OCI-LY7 (cell line): ENCODE measurements at regions not wholly inside any gene's neighbourhood (a gene's known extent, or its start where the extent isn't known, plus 50 kb on each side); places are given as distances from the start of the nearest gene placed in this dataset.

Experiments used
- BruUV-seq: library from RNA; stranded (reverse); fragments of 400-500 nt; replicated peaks from 2 replicates; lab custom pipeline; 2021; lab: Mats Ljungman, UMichigan
- CTCF ChIA-PET: fragments of 300-600 bp; sonication (Branson Sonifier 250); formaldehyde crosslinking; loops from one replicate; lab custom pipeline; 2022; ENCODE audit warnings: antibody characterized with exemption; ENCODE audit not compliant: unreplicated experiment; lab: Charles Lee
- POLR2A ChIA-PET: fragments of 300-600 bp; sonication (Branson Sonifier 250); formaldehyde crosslinking; loops from one replicate; lab custom pipeline; 2022; ENCODE audit warnings: antibody characterized with exemption; lab: Charles Lee
- DNase-seq: peaks from one replicate; pipeline ENCODE4 v3.0.0-alpha.2; 2015; ENCODE audit warnings: low spot score
- H2AFZ ChIP-seq: fragments of 200-600 bp; sonication (generic), shearing (Covaris generic); 2 replicates; pipeline ENCODE4 v1.6.1; 2014; ENCODE audit warnings: mild to moderate bottlenecking, antibody characterized with exemption, low read length, moderate library complexity
- H3K27ac ChIP-seq: fragments of 200-600 bp; sonication (generic); 2 replicates; pipeline ENCODE4 v1.5.1; 2014; ENCODE audit warnings: mixed run types, low read depth, mild to moderate bottlenecking, moderate library complexity, low read length, inconsistent platforms; ENCODE audit not compliant: poor library complexity, severe bottlenecking
- H3K36me3 ChIP-seq: fragments of 200-600 bp; sonication (generic); 2 replicates; pipeline ENCODE4 v1.6.1; 2014; ENCODE audit warnings: mild to moderate bottlenecking, antibody characterized with exemption, low read length, moderate library complexity, mixed read lengths; ENCODE audit not compliant: insufficient read depth
- H3K4me1 ChIP-seq: fragments of 200-600 bp; sonication (generic); 2 replicates; pipeline ENCODE4 v1.5.1; 2014; ENCODE audit warnings: mild to moderate bottlenecking, low read length; ENCODE audit not compliant: insufficient read depth, poor library complexity, severe bottlenecking
- H3K4me2 ChIP-seq: fragments of 200-600 bp; sonication (generic); 2 replicates; pipeline ENCODE4 v1.6.1; 2014; ENCODE audit warnings: mild to moderate bottlenecking, low read length
- H3K4me3 ChIP-seq: fragments of 200-600 bp; sonication (generic); 2 replicates; pipeline ENCODE4 v1.5.1; 2014; ENCODE audit warnings: mild to moderate bottlenecking, low read depth, low read length; ENCODE audit not compliant: poor library complexity, severe bottlenecking
- H3K79me2 ChIP-seq: fragments of 200-600 bp; sonication (generic); 2 replicates; pipeline ENCODE4 v1.6.1; 2016; ENCODE audit warnings: low read depth, mild to moderate bottlenecking, low read length, moderate library complexity, mixed read lengths; ENCODE audit not compliant: insufficient read depth
- H3K9me2 ChIP-seq: fragments of 200-600 bp; sonication (generic); 2 replicates; pipeline ENCODE4 v1.6.1; 2016; ENCODE audit warnings: mild to moderate bottlenecking, low read length, mixed read lengths; ENCODE audit not compliant: insufficient read depth
- H3K9me3 ChIP-seq: fragments of 200-600 bp; sonication (generic); 2 replicates; pipeline ENCODE4 v1.6.1; 2014; ENCODE audit warnings: mild to moderate bottlenecking, mixed run types, low read length, mixed read lengths
- H4K20me1 ChIP-seq: fragments of 200-600 bp; sonication (generic); 2 replicates; pipeline ENCODE4 v1.6.1; 2014; ENCODE audit warnings: mild to moderate bottlenecking, antibody characterized with exemption, low read length, moderate library complexity, mixed read lengths; ENCODE audit not compliant: insufficient read depth
- EZH2phosphoT487 ChIP-seq: fragments of 200-600 bp; sonication (generic); IDR thresholded peaks from 2 replicates; pipeline ENCODE4 v1.6.1; 2018; ENCODE audit warnings: low read depth, borderline replicate concordance, mild to moderate bottlenecking, mixed run types, antibody characterized with exemption, low read length, moderate library complexity, mixed read lengths
- intact Hi-C: fragments of 100-400 bp; cut with micrococcal nuclease; formaldehyde crosslinking; loops from one replicate; pipeline ENCODE4 v1.10.0; 2022; ENCODE audit not compliant: unreplicated experiment
- TF ChIP-seq, protein P1 (sequence below): fragments of 200-600 bp; sonication (generic); conservative IDR thresholded peaks from 2 replicates; pipeline ENCODE4 v1.5.1; 2014; ENCODE audit warnings: mild to moderate bottlenecking, antibody characterized with exemption, low read length, moderate library complexity, mixed read lengths

- H3K9me2 ChIP-seq, result no peaks in the 10 kb centered on the region
- H3K36me3 ChIP-seq, result no peaks in the 10 kb centered on the region
- H3K4me1 ChIP-seq, result no peaks in the 10 kb centered on the region
- H3K79me2 ChIP-seq, result no peaks in the 10 kb centered on the region
- no peaks in the 10 kb centered on the region for H3K9me3 ChIP-seq
- no peak overlapping the region for H2AFZ ChIP-seq
- no TSS peak for BruUV-seq
- intact Hi-C loops, result no loop called here
- H3K27ac ChIP-seq, result no peak overlapping the region
- H3K4me3 ChIP-seq, result no peak overlapping the region
- TF ChIP-seq EZH2phosphoT487, result no peak
- TF ChIP-seq, protein P1, sequence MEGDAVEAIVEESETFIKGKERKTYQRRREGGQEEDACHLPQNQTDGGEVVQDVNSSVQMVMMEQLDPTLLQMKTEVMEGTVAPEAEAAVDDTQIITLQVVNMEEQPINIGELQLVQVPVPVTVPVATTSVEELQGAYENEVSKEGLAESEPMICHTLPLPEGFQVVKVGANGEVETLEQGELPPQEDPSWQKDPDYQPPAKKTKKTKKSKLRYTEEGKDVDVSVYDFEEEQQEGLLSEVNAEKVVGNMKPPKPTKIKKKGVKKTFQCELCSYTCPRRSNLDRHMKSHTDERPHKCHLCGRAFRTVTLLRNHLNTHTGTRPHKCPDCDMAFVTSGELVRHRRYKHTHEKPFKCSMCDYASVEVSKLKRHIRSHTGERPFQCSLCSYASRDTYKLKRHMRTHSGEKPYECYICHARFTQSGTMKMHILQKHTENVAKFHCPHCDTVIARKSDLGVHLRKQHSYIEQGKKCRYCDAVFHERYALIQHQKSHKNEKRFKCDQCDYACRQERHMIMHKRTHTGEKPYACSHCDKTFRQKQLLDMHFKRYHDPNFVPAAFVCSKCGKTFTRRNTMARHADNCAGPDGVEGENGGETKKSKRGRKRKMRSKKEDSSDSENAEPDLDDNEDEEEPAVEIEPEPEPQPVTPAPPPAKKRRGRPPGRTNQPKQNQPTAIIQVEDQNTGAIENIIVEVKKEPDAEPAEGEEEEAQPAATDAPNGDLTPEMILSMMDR, result no peak
- ChIA-PET CTCF (no interaction called here), POLR2A (no interaction called here)
- no peak overlapping the region for H3K4me2 ChIP-seq
- no peak for DNase-seq
- no peaks in the 10 kb centered on the region for H4K20me1 ChIP-seq
Measured at GRCh38 chr4:45455217-45455616, 668.6 kb downstream of the GABRG1 start.

DNA sequence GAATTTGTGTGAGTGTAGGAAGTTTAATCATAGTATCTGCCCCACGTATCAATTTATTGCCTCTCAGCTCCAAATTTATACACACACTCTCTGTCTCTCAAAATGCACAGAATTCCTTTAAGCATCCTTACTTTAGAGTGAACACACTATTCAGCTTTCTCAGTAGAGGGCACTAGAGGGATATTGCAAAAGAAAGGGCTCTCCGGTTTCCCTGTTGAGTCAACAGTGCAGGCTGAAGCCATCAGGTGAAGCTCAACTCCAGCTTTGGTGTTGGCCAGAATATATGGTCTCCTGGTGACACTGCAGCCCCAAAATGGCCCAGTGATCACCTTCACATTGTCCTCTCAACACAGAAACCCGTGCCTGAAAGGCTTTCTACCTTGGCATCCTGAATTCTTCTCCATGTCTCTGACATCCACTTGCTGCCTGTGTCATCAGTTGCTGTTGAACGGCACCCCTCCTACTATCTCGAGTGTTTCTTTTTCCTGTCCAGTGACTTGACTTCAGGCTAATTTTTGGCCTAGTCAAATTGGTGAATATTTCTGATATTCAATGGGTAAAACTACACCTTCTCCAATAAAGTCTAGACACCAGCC, 670.5 kb downstream of the GABRG1 start:
- no TSS peak for BruUV-seq
- no peak overlapping the region for H2AFZ ChIP-seq
- intact Hi-C loops, result no loop called here
- H3K4me3 ChIP-seq, result no peak overlapping the region
- H3K4me1 ChIP-seq, result no peaks in the 10 kb centered on the region
- H3K27ac ChIP-seq, result no peak overlapping the region
- no peaks in the 10 kb centered on the region for H3K79me2 ChIP-seq
- ChIA-PET CTCF (interaction anchor here (0.6 kb wide), 1 partner anchor 287 kb away, joined by 3 read pairs; no protein-coding TSS in a partner anchor), POLR2A (interaction anchor here (0.7 kb wide), 1 partner anchor 339 kb away, joined by 3 read pairs; no protein-coding TSS in a partner anchor)
- no peaks in the 10 kb centered on the region for H3K36me3 ChIP-seq
- no peaks in the 10 kb centered on the region for H4K20me1 ChIP-seq
- TF ChIP-seq EZH2phosphoT487, result no peak
- TF ChIP-seq, protein P1, result peak; percentile 65
- no peaks in the 10 kb centered on the region for H3K9me2 ChIP-seq
- no peaks in the 10 kb centered on the region for H3K9me3 ChIP-seq
- H3K4me2 ChIP-seq, result no peak overlapping the region
- peak; percentile 2 for DNase-seq

- H3K4me3 ChIP-seq, result no peak overlapping the region
- no peak overlapping the region for H3K27ac ChIP-seq
- no peak for DNase-seq
- no peak for TF ChIP-seq EZH2phosphoT487
- TF ChIP-seq, protein P1, result peak; percentile 55; the same call in 1 of the 2 replicates
- no peaks in the 10 kb centered on the region for H3K9me2 ChIP-seq
- no peaks in the 10 kb centered on the region for H4K20me1 ChIP-seq
- no peaks in the 10 kb centered on the region for H3K79me2 ChIP-seq
- H3K4me2 ChIP-seq, result no peak overlapping the region
- no TSS peak for BruUV-seq
- no peaks in the 10 kb centered on the region for H3K36me3 ChIP-seq
- ChIA-PET CTCF (no interaction called here), POLR2A (no interaction called here)
- no peaks in the 10 kb centered on the region for H3K4me1 ChIP-seq
- H2AFZ ChIP-seq, result no peak overlapping the region
- intact Hi-C loops, result loop anchor here (10.0 kb wide), 1 partner anchor 678 kb away; no protein-coding TSS in a partner anchor
- no peaks in the 10 kb centered on the region for H3K9me3 ChIP-seq
Measured at GRCh38 chr4:45442466-45442865, 681.4 kb downstream of the GABRG1 start.
